BJ (cell line): ENCODE measurements at regions not wholly inside any gene's neighbourhood (a gene's known extent, or its start where the extent isn't known, plus 50 kb on each side); places are given as distances from the start of the nearest gene placed in this dataset.

ENCODE experiments used
- CTCF ChIA-PET: fragments of 350-600 bp; formaldehyde crosslinking; extraction: SDS; loops from one replicate; lab custom pipeline; 2021; ENCODE audit warnings: antibody characterized with exemption, inconsistent platforms; lab: Yijun Ruan, JAX
- POLR2A ChIA-PET: fragments of 300-600 bp; sonication (Branson Sonifier 250); formaldehyde crosslinking; extraction: SDS; loops from one replicate; lab custom pipeline; 2021; ENCODE audit warnings: antibody characterized with exemption; lab: Charles Lee
- DNase-seq: peaks from one replicate; pipeline ENCODE4 v3.0.0-alpha.2; 2011; ENCODE audit warnings: low read depth
- H3K27me3 ChIP-seq: 2 replicates; pipeline ENCODE4 v1.6.0; 2011; ENCODE audit warnings: low read length; ENCODE audit not compliant: control insufficient read depth, insufficient read depth
- H3K36me3 ChIP-seq: 2 replicates; pipeline ENCODE4 v1.5.1; 2011; ENCODE audit warnings: low read length; ENCODE audit not compliant: control insufficient read depth, insufficient read depth
- H3K4me3 ChIP-seq: 2 replicates; pipeline ENCODE4 v1.5.1; 2011; ENCODE audit warnings: low read depth, mild to moderate bottlenecking, control low read depth, low read length
- CTCF ChIP-seq: IDR thresholded peaks from 2 replicates; pipeline ENCODE4 v1.5.1; 2011; ENCODE audit warnings: low read depth, mild to moderate bottlenecking, control low read depth, inconsistent platforms, low read length, moderate library complexity; ENCODE audit not compliant: insufficient read depth

- ChIA-PET POLR2A (no interaction called here), CTCF (no interaction called here)
- H3K4me3 ChIP-seq, result no peak overlapping the region
Measured at GRCh38 chr14:30500222-30500621, 58.7 kb upstream of the G2E3 start.

GRCh38 chr14:30507209-30507608 lies 51.7 kb upstream of the G2E3 start:
- Histone ChIP-seq H3K36me3 (no peaks in the 10 kb centered on the region), H3K27me3 (no peaks in the 10 kb centered on the region), H3K4me3 (no peak overlapping the region)
- DNase-seq, result no peak
- no peak for TF ChIP-seq CTCF
- CTCF ChIA-PET, result no interaction called here
- POLR2A ChIA-PET, result no interaction called here

More at GRCh38 chr14:30500222-30500621, 58.7 kb upstream of the G2E3 start:
- no peak for DNase-seq
- no peaks in the 10 kb centered on the region for H3K27me3 ChIP-seq
- no peak for TF ChIP-seq CTCF
- H3K36me3 ChIP-seq, result no peaks in the 10 kb centered on the region
